BE2C (cell line): ENCODE measurements at regions not wholly inside any gene's neighbourhood (a gene's known extent, or its start where the extent isn't known, plus 50 kb on each side); places are given as distances from the start of the nearest gene placed in this dataset.
"Not testable (repeated sequence)": the region's sequence is repeated elsewhere in the genome, so short reads cannot be mapped to it uniquely, and the experiment has no call there.

Source experiments
- DNase-seq: peaks from one replicate; pipeline ENCODE4 v3.0.0-alpha.2; 2020
- H3K27me3 ChIP-seq: fragments of 250-450 bp; sonication (Bioruptor Pico); 2 replicates; pipeline ENCODE4 v1.5.1; 2020; ENCODE audit warnings: mild to moderate bottlenecking
- H3K36me3 ChIP-seq: fragments of 250-450 bp; sonication (Bioruptor Pico); 2 replicates; pipeline ENCODE4 v1.5.1; 2020; ENCODE audit warnings: mild to moderate bottlenecking
- H3K4me1 ChIP-seq: fragments of 250-450 bp; sonication (Bioruptor Pico); 2 replicates; pipeline ENCODE4 v1.5.1; 2020
- H3K4me3 ChIP-seq: 2 replicates; pipeline ENCODE4 v1.5.1; 2011; ENCODE audit warnings: low read depth, low read length
- H3K9me3 ChIP-seq: fragments of 250-450 bp; sonication (Bioruptor Pico); 2 replicates; pipeline ENCODE4 v1.5.1; 2020
- TF ChIP-seq, protein P1 (sequence below): IDR thresholded peaks from 2 replicates; pipeline ENCODE4 v1.5.1; 2012; ENCODE audit warnings: mild to moderate bottlenecking, low read depth, low read length

GRCh38 chr12:75863533-75863932 lies 168.0 kb downstream of the PHLDA1 start:
- no peak overlapping the region for H3K4me3 ChIP-seq
- no peaks in the 10 kb centered on the region for H3K36me3 ChIP-seq
- TF ChIP-seq, protein P1, sequence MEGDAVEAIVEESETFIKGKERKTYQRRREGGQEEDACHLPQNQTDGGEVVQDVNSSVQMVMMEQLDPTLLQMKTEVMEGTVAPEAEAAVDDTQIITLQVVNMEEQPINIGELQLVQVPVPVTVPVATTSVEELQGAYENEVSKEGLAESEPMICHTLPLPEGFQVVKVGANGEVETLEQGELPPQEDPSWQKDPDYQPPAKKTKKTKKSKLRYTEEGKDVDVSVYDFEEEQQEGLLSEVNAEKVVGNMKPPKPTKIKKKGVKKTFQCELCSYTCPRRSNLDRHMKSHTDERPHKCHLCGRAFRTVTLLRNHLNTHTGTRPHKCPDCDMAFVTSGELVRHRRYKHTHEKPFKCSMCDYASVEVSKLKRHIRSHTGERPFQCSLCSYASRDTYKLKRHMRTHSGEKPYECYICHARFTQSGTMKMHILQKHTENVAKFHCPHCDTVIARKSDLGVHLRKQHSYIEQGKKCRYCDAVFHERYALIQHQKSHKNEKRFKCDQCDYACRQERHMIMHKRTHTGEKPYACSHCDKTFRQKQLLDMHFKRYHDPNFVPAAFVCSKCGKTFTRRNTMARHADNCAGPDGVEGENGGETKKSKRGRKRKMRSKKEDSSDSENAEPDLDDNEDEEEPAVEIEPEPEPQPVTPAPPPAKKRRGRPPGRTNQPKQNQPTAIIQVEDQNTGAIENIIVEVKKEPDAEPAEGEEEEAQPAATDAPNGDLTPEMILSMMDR = no peak
- no peaks in the 10 kb centered on the region; the same call in 1 of the 2 replicates for H3K9me3 ChIP-seq
- peak; percentile 6 for DNase-seq
- H3K4me1 ChIP-seq = peaks cover 10% of the 10 kb centered on the region
- no peaks in the 10 kb centered on the region for H3K27me3 ChIP-seq

DNA sequence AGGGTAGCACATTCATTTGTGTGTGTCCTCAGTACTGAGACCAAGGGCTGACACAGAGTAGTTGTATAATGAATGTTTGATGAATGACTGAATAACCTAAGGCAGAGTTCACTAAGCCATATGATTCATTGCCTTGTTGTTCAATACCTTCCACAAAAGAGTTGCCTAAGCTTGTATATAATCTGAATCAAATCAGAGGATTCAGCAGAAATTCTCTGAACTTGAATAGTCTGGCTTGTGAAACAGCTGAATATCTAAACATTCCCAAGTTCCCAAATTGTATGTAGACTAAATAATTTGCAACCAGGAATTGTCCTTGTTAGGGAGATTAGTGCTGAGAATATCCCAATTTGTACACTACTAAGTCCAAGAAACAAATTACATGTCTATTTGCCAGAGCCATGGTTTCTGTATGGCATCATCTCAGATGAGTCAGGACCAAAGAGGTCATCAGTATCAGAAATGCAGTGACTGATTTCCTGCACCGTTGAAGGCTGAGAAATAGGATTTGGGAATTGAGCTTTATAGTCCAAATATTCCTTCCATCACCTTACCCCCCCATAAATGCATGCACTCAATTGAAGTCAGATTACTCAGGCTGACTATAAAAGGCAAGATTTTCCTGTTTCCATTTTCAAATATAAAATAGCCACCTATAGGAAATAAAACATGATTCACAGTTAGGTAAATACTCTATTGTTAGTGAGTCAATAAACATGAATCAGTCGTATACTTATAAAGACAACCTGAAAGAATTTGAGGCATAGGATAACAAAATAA lies 168.7 kb downstream of the PHLDA1 start:
- Histone ChIP-seq H3K4me1 (peaks cover 10% of the 10 kb centered on the region), H3K4me3 (no peak overlapping the region), H3K36me3 (no peaks in the 10 kb centered on the region), H3K9me3 (no peaks in the 10 kb centered on the region; the same call in 1 of the 2 replicates), H3K27me3 (no peaks in the 10 kb centered on the region)
- no peak for DNase-seq
- TF ChIP-seq, protein P1 = no peak

DNA sequence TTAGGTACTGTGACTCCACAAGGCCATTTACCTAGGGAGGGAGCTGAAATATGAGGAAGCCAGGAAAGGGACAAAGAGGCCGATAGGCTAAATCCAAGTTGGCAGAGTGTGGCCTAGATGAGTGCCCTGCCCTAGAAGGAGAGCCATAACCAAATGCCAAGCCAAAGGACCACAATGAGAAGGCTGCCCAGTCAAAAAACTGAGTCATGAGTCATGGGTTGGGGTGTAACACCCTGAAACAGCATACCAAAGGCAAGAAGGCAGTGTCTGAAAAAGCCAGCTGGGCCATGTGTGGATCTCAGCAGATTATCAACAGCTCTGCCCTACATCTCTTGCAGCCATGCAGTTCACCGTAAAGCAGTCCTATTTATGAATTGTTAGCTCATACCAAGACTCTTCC lies 171.7 kb downstream of the PHLDA1 start:
- H3K9me3 ChIP-seq = no peaks in the 10 kb centered on the region; the same call in 1 of the 2 replicates
- H3K27me3 ChIP-seq = no peaks in the 10 kb centered on the region
- no peak overlapping the region for H3K4me3 ChIP-seq
- H3K36me3 ChIP-seq = no peaks in the 10 kb centered on the region
- no peak for DNase-seq
- TF ChIP-seq, protein P1 = no peak
- H3K4me1 ChIP-seq = peaks cover 10% of the 10 kb centered on the region

DNA sequence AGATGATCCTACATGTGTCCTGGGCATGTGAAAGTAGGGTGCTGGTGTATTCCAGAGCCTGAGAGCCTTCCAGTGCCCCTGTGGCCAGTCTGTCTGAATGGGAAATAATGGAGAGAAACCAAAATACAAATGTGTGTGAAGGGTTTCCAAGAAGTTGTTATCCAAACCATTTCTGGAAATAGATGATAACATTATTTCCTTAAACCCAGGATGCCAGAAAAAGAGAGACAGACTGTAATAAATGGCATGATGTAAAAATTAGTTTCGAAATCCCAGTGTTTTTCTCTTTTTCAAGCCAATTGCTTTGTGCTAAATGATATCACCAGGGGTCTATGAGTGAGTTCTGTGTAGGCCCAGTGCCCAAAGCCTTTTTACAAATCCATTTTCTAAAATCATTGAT lies 175.3 kb downstream of the PHLDA1 start:
- DNase-seq = no peak
- no peaks in the 10 kb centered on the region for H3K9me3 ChIP-seq

GRCh38 chr12:75855360-75855759 lies 176.2 kb downstream of the PHLDA1 start:
- Histone ChIP-seq H3K4me1 (peaks cover 28% of the 10 kb centered on the region), H3K27me3 (no peaks in the 10 kb centered on the region), H3K4me3 (no peak overlapping the region), H3K36me3 (no peaks in the 10 kb centered on the region), H3K9me3 (no peaks in the 10 kb centered on the region)
- no peak for DNase-seq
- TF ChIP-seq, protein P1 = no peak

More for the DNA sequence above, 175.3 kb downstream of the PHLDA1 start:
- Histone ChIP-seq H3K4me3 (no peak overlapping the region), H3K27me3 (no peaks in the 10 kb centered on the region), H3K36me3 (no peaks in the 10 kb centered on the region), H3K4me1 (peaks cover 22% of the 10 kb centered on the region)
- TF ChIP-seq, protein P1 = no peak

DNA sequence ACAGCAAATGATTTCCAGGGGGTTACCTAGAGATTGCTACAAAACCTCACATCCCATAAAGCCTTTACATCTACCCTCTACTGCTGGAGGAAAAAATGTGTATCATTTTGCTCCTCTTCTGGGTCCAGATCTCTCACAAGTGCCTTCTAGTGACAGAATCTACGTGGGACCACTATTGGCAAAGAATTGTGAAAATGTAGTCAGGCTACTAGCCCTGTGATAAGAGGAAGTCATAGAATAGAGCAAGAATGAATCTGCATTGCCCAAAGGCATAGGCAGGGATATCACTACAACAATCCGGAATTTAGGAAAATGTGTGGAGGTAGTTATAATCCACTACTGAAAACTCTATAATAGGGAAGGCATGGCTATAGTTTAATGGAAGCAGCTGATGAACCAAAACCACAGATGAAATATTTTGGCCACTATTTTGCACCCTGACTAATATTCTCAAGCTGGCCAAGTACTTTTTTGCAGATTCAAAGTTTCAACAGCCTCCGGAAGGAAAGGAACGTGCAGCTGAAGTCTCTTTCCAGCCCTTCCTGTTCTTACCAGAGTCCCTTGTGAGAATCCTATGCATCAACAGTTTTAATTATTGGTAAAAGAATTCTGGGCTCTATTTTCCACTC lies 176.8 kb downstream of the PHLDA1 start:
- H3K4me1 ChIP-seq = peaks cover 28% of the 10 kb centered on the region

DNA sequence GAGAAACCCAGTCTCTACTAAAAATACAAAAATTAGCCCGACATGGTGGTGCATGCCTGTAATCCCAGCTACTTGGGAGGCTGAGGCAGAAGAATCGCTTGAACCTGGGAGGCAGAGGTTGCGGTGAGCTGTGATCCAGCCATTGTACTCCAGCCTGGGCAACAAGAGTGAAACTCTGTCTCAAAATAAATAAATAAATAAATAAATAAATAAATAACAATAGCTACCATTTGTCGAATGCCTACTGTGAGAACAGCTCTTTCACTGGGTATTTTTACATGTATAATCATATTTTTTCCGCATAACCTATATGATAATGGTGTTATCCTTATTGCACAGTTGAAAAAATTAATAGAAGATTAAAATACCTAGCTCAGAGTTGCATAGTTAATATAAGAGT lies 177.4 kb downstream of the PHLDA1 start:
- not testable (repeated sequence) for H3K9me3 ChIP-seq, H3K4me3 ChIP-seq
- peaks cover 28% of the 10 kb centered on the region for H3K4me1 ChIP-seq

More for the DNA sequence above, 176.8 kb downstream of the PHLDA1 start:
- TF ChIP-seq, protein P1 = no peak
- Histone ChIP-seq H3K36me3 (no peaks in the 10 kb centered on the region), H3K4me3 (no peak overlapping the region), H3K9me3 (no peaks in the 10 kb centered on the region), H3K27me3 (no peaks in the 10 kb centered on the region)
- no peak for DNase-seq

More for the DNA sequence above, 177.4 kb downstream of the PHLDA1 start:
- not testable (repeated sequence) for DNase-seq, H3K27me3 ChIP-seq, H3K36me3 ChIP-seq
